PC-3 (cell line): ENCODE measurements at regions not wholly inside any gene's neighbourhood (a gene's known extent, or its start where the extent isn't known, plus 50 kb on each side); places are given as distances from the start of the nearest gene placed in this dataset.

ENCODE experiments used
- EZH2 ChIP-seq: fragments of 300-600 bp; sonication (generic); IDR thresholded peaks from one replicate; pipeline ENCODE4 v1.6.1; 2017; ENCODE audit warnings: antibody characterized with exemption, mild to moderate bottlenecking, low read length; ENCODE audit not compliant: unreplicated experiment
- EZH2phosphoT487 ChIP-seq: fragments of 300-600 bp; sonication (generic); IDR thresholded peaks from 2 replicates; pipeline ENCODE4 v1.6.1; 2018; ENCODE audit warnings: mild to moderate bottlenecking, antibody characterized with exemption, low read length, borderline replicate concordance
- TF ChIP-seq, protein P1 (sequence below): fragments of 300-600 bp; sonication (generic); conservative IDR thresholded peaks from 2 replicates; pipeline ENCODE4 v1.5.1; 2017; ENCODE audit warnings: antibody characterized with exemption, low read depth, mild to moderate bottlenecking, low read length

DNA sequence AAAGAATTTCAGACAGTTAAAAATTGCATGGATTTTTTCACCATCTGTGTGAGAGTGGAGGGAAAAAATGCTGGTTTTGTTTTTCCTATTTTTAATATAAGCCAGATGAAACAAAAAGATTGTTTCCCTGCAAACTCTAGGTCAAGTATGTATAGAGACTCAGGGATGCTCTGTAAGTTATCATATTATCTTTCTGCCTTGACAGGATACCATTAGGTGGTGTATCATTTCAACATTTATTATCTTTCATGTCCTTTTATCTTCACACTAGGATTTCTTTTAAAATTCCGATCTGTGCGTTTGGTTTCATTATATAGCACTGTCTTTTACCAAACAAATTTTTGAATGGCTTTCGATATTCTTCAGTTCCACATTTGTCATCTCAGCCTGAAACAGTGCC lies 225.3 kb downstream of the EN1 start:
- TF ChIP-seq, protein P1, sequence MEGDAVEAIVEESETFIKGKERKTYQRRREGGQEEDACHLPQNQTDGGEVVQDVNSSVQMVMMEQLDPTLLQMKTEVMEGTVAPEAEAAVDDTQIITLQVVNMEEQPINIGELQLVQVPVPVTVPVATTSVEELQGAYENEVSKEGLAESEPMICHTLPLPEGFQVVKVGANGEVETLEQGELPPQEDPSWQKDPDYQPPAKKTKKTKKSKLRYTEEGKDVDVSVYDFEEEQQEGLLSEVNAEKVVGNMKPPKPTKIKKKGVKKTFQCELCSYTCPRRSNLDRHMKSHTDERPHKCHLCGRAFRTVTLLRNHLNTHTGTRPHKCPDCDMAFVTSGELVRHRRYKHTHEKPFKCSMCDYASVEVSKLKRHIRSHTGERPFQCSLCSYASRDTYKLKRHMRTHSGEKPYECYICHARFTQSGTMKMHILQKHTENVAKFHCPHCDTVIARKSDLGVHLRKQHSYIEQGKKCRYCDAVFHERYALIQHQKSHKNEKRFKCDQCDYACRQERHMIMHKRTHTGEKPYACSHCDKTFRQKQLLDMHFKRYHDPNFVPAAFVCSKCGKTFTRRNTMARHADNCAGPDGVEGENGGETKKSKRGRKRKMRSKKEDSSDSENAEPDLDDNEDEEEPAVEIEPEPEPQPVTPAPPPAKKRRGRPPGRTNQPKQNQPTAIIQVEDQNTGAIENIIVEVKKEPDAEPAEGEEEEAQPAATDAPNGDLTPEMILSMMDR, result no peak
- no peak for TF ChIP-seq EZH2
- no peak for TF ChIP-seq EZH2phosphoT487
